Calu3 (cell line): ENCODE measurements at regions not wholly inside any gene's neighbourhood (a gene's known extent, or its start where the extent isn't known, plus 50 kb on each side); places are given as distances from the start of the nearest gene placed in this dataset.

Experiments used
- BruUV-seq: library from RNA; stranded (reverse); fragments of 400-500 nt; replicated peaks from 2 replicates; lab custom pipeline; 2021; lab: Mats Ljungman, UMichigan
- CTCF ChIA-PET: fragments of 300-600 bp; sonication (Branson Sonifier 250); formaldehyde crosslinking; loops from one replicate; lab custom pipeline; 2022; ENCODE audit warnings: antibody characterized with exemption; lab: Charles Lee
- DNase-seq: peaks from one replicate; pipeline ENCODE4 v3.0.0; 2022
- H3K27ac Mint-ChIP-seq: one replicate; pipeline ENCODE4 v1.8.0; 2022; ENCODE audit warnings: mixed read lengths; ENCODE audit not compliant: unreplicated experiment
- H3K27me3 Mint-ChIP-seq: one replicate; pipeline ENCODE4 v1.8.0; 2022; ENCODE audit warnings: mixed read lengths; ENCODE audit not compliant: unreplicated experiment
- H3K36me3 Mint-ChIP-seq: one replicate; pipeline ENCODE4 v1.8.0; 2022; ENCODE audit warnings: mild to moderate bottlenecking, moderate library complexity, mixed read lengths; ENCODE audit not compliant: insufficient read depth, unreplicated experiment
- H3K4me1 Mint-ChIP-seq: one replicate; pipeline ENCODE4 v1.8.0; 2022; ENCODE audit warnings: mild to moderate bottlenecking, low read depth, mixed read lengths; ENCODE audit not compliant: unreplicated experiment
- H3K4me3 Mint-ChIP-seq: one replicate; pipeline ENCODE4 v1.8.0; 2022; ENCODE audit warnings: mild to moderate bottlenecking, low read depth, moderate library complexity, mixed read lengths; ENCODE audit not compliant: unreplicated experiment
- H3K9me3 Mint-ChIP-seq: one replicate; pipeline ENCODE4 v1.8.0; 2022; ENCODE audit warnings: low read depth, mixed read lengths; ENCODE audit not compliant: unreplicated experiment
- CTCF ChIP-seq: fragments of 200-600 bp; IDR thresholded peaks from one replicate; pipeline ENCODE4 v1.8.0; 2022; ENCODE audit warnings: antibody characterized with exemption; ENCODE audit not compliant: unreplicated experiment
- intact Hi-C: fragments of 100-400 bp; cut with micrococcal nuclease; formaldehyde crosslinking; loops from one replicate; pipeline ENCODE4 v1.10.0; 2022; ENCODE audit not compliant: unreplicated experiment

- intact Hi-C loops = no loop called here
- Mint-ChIP-seq H3K4me1 (peaks cover 13% of the 10 kb centered on the region), H3K27ac (no peak overlapping the region), H3K36me3 (no peaks in the 10 kb centered on the region), H3K4me3 (no peak overlapping the region), H3K9me3 (no peaks in the 10 kb centered on the region), H3K27me3 (no peaks in the 10 kb centered on the region)
- no peak for DNase-seq
- BruUV-seq = no TSS peak
- TF ChIP-seq CTCF = no peak
- CTCF ChIA-PET = no interaction called here
Observed at GRCh38 chr4:23579166-23579565, 310.7 kb downstream of the PPARGC1A start.

- Mint-ChIP-seq H3K27ac (no peak overlapping the region), H3K4me3 (no peak overlapping the region), H3K27me3 (no peaks in the 10 kb centered on the region), H3K4me1 (peaks cover 2% of the 10 kb centered on the region), H3K36me3 (no peaks in the 10 kb centered on the region), H3K9me3 (no peaks in the 10 kb centered on the region)
- CTCF ChIA-PET = no interaction called here
- no peak for DNase-seq
- BruUV-seq = no TSS peak
- no peak for TF ChIP-seq CTCF
- intact Hi-C loops = no loop called here
Observed at GRCh38 chr4:23577398-23577797, 312.4 kb downstream of the PPARGC1A start.

GRCh38 chr4:23572382-23572781 is 317.5 kb downstream of the PPARGC1A start:
- Mint-ChIP-seq H3K4me3 (no peak overlapping the region), H3K36me3 (no peaks in the 10 kb centered on the region), H3K9me3 (no peaks in the 10 kb centered on the region), H3K27me3 (no peaks in the 10 kb centered on the region), H3K4me1 (no peaks in the 10 kb centered on the region), H3K27ac (no peak overlapping the region)
- TF ChIP-seq CTCF = no peak
- intact Hi-C loops = no loop called here
- CTCF ChIA-PET = no interaction called here
- no TSS peak for BruUV-seq
- no peak for DNase-seq

- BruUV-seq = no TSS peak
- intact Hi-C loops = no loop called here
- no peaks in the 10 kb centered on the region for H3K4me1 Mint-ChIP-seq
- H3K4me3 Mint-ChIP-seq = no peak overlapping the region
- CTCF ChIA-PET = no interaction called here
- no peak for DNase-seq
- H3K27ac Mint-ChIP-seq = no peak overlapping the region
- no peaks in the 10 kb centered on the region for H3K36me3 Mint-ChIP-seq
- H3K9me3 Mint-ChIP-seq = no peaks in the 10 kb centered on the region
- no peak for TF ChIP-seq CTCF
- no peaks in the 10 kb centered on the region for H3K27me3 Mint-ChIP-seq
Observed at GRCh38 chr4:23567338-23567737, 322.5 kb downstream of the PPARGC1A start.
